PC-3 (cell line): ENCODE measurements at regions not wholly inside any gene's neighbourhood (a gene's known extent, or its start where the extent isn't known, plus 50 kb on each side); places are given as distances from the start of the nearest gene placed in this dataset.

Experiments used
- EZH2 ChIP-seq: fragments of 300-600 bp; sonication (generic); IDR thresholded peaks from one replicate; pipeline ENCODE4 v1.6.1; 2017; ENCODE audit warnings: antibody characterized with exemption, mild to moderate bottlenecking, low read length; ENCODE audit not compliant: unreplicated experiment
- EZH2phosphoT487 ChIP-seq: fragments of 300-600 bp; sonication (generic); IDR thresholded peaks from 2 replicates; pipeline ENCODE4 v1.6.1; 2018; ENCODE audit warnings: mild to moderate bottlenecking, antibody characterized with exemption, low read length, borderline replicate concordance

DNA sequence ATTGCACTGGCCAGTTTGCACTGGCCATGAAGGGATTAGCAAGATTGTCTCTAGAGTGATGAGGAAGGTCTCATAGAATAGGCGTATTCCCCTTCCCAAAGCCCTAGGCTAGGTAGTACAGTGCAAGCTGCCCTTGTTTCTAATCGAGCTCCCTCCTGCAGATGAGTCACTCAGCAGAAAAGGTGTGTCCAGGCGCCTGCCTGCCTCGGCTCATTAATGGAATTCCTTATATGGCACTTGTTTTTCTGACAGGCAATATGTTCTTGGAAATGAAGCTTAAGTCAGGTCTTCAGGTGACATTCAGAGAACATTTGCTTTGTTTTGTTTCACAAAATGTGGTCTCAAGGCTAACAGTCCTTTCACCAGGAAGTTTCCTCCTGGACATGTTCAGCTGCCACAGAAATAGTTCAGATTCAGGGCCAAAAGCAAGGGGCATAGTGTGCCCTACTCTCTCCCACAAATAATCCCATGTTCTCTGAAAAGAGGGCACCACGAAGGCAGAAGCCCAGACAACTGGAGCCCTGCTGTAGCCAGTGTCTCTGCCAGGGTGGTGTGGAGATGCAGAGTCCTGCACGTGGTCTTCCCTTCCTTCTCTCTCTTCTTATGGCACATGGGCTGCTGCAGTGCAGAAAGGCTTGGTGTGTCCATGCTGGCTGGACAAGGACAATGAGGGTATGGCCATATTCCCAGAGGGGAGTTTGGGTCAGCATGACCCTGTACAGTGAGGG lies 281.1 kb upstream of the MAP3K1 start:
- no peak for TF ChIP-seq EZH2phosphoT487
- TF ChIP-seq EZH2 = no peak
